HL-60 (cell line): ENCODE measurements at regions not wholly inside any gene's neighbourhood (a gene's known extent, or its start where the extent isn't known, plus 50 kb on each side); places are given as distances from the start of the nearest gene placed in this dataset.

ENCODE experiments used
- DNase-seq, 2 experiments: peaks; one replicate each; pipeline ENCODE4 v3.0.0-alpha.2; 2010 to 2020; ENCODE audit warnings: low read depth in 1 of 2, low spot score in 1 of 2
- H3K27ac ChIP-seq: fragments of 250-450 bp; sonication (Bioruptor Pico); replicated peaks from 2 replicates; pipeline ENCODE4 v1.5.1; 2020; ENCODE audit warnings: mild to moderate bottlenecking, moderate library complexity
- H3K27me3 ChIP-seq: fragments of 250-450 bp; sonication (Bioruptor Pico); 2 replicates; pipeline ENCODE4 v1.5.1; 2021; ENCODE audit warnings: mild to moderate bottlenecking, moderate library complexity; ENCODE audit not compliant: insufficient read depth, poor library complexity, severe bottlenecking
- H3K4me3 ChIP-seq: replicated peaks from 2 replicates; pipeline ENCODE4 v1.5.1; 2011; ENCODE audit warnings: mild to moderate bottlenecking, control low read depth, low read length; ENCODE audit not compliant: insufficient read depth
- GABPA ChIP-seq: IDR thresholded peaks from 2 replicates; pipeline ENCODE4 v1.6.1; 2012; ENCODE audit warnings: low read depth
- POLR2AphosphoS5 ChIP-seq: IDR thresholded peaks from 2 replicates; pipeline ENCODE4 v1.6.1; 2012; ENCODE audit warnings: low read depth
- SPI1 ChIP-seq: IDR thresholded peaks from 2 replicates; pipeline ENCODE4 v1.6.1; 2012; ENCODE audit warnings: low read depth, mild to moderate bottlenecking, borderline replicate concordance
- TF ChIP-seq, protein P1 (sequence below): IDR thresholded peaks from one replicate; pipeline ENCODE4 v1.5.1; 2011; ENCODE audit warnings: low read length, control low read depth, inconsistent platforms; ENCODE audit not compliant: insufficient read depth
- TF ChIP-seq, protein P2 (sequence below): IDR thresholded peaks from 2 replicates; pipeline ENCODE4 v1.6.1; 2012; ENCODE audit warnings: low read depth; ENCODE audit not compliant: insufficient replicate concordance

DNA sequence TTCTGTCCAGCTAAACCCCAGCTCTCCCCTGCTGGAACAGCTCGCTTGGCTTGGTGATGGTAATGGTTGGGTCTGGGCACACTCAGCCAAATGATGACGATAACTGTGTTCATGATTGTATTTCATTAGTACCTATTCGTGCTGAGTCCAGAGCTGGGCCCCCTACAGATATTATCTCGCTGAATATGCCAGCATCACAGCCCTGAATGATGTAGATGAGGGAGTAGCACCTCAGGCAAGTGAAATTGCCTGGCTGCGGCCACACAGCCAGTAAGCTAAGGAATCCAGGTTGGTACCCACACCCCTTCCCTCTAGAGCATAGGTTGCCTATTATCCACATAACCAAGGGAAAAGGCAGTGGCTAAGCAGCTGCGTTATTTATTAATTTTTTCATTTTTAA, 163.5 kb downstream of the KTN1 start:
- Histone ChIP-seq H3K27ac (no peak overlapping the region), H3K4me3 (no peak overlapping the region), H3K27me3 (no peaks in the 10 kb centered on the region)
- TF ChIP-seq GABPA (no peak), POLR2AphosphoS5 (no peak), SPI1 (no peak)
- TF ChIP-seq, protein P1, sequence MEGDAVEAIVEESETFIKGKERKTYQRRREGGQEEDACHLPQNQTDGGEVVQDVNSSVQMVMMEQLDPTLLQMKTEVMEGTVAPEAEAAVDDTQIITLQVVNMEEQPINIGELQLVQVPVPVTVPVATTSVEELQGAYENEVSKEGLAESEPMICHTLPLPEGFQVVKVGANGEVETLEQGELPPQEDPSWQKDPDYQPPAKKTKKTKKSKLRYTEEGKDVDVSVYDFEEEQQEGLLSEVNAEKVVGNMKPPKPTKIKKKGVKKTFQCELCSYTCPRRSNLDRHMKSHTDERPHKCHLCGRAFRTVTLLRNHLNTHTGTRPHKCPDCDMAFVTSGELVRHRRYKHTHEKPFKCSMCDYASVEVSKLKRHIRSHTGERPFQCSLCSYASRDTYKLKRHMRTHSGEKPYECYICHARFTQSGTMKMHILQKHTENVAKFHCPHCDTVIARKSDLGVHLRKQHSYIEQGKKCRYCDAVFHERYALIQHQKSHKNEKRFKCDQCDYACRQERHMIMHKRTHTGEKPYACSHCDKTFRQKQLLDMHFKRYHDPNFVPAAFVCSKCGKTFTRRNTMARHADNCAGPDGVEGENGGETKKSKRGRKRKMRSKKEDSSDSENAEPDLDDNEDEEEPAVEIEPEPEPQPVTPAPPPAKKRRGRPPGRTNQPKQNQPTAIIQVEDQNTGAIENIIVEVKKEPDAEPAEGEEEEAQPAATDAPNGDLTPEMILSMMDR, result no peak
- TF ChIP-seq, protein P2, sequence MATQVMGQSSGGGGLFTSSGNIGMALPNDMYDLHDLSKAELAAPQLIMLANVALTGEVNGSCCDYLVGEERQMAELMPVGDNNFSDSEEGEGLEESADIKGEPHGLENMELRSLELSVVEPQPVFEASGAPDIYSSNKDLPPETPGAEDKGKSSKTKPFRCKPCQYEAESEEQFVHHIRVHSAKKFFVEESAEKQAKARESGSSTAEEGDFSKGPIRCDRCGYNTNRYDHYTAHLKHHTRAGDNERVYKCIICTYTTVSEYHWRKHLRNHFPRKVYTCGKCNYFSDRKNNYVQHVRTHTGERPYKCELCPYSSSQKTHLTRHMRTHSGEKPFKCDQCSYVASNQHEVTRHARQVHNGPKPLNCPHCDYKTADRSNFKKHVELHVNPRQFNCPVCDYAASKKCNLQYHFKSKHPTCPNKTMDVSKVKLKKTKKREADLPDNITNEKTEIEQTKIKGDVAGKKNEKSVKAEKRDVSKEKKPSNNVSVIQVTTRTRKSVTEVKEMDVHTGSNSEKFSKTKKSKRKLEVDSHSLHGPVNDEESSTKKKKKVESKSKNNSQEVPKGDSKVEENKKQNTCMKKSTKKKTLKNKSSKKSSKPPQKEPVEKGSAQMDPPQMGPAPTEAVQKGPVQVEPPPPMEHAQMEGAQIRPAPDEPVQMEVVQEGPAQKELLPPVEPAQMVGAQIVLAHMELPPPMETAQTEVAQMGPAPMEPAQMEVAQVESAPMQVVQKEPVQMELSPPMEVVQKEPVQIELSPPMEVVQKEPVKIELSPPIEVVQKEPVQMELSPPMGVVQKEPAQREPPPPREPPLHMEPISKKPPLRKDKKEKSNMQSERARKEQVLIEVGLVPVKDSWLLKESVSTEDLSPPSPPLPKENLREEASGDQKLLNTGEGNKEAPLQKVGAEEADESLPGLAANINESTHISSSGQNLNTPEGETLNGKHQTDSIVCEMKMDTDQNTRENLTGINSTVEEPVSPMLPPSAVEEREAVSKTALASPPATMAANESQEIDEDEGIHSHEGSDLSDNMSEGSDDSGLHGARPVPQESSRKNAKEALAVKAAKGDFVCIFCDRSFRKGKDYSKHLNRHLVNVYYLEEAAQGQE, result no peak
- DNase-seq, result no peak

DNA sequence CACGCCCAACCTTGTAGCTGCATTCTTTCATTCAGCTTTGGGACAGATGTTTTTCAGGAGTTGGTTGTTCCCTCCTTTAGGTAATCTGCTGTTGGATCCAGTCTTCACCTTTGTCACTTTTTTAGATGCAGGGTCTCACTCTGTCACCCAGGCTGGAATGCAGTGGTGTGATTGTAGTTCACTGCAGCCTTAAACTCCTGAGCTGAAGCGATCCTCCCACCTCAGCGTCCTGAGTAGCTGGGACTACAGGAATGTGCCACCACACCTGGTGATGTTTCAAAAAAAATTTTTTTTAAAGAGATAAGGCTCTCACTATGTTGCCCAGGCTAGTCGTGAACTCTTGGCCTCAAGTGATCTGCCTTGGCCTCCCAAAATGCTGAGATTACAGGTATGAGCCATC, 164.3 kb downstream of the KTN1 start:
- H3K4me3 ChIP-seq, result no peak overlapping the region
- TF ChIP-seq, protein P2, result no peak
- no peak for TF ChIP-seq POLR2AphosphoS5
- TF ChIP-seq, protein P1, result no peak
- no peak for DNase-seq

DNA sequence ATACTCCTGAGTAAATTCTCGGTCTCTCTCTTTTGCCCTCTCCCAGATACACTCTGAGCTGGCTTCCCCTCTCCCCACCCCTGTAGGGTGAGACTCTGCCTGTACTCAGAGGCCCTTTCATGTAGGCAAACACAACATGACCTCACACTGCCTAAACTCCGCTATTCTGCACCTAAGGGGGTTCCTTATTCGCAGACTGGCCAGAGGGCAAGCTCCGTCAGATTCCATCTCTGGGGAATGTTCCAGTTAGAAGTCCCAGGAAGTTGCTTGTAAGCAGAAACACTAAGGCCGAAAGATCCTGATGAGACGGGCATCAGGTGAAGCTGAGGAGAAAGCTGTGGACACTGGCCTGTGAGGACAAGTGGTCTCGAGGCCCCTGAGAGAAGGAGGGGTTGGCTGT, 165.9 kb downstream of the KTN1 start:
- no peak overlapping the region for H3K4me3 ChIP-seq
- H3K27me3 ChIP-seq, result no peaks in the 10 kb centered on the region
- no peak overlapping the region for H3K27ac ChIP-seq
- TF ChIP-seq POLR2AphosphoS5, result no peak
- no peak for TF ChIP-seq GABPA
- no peak for TF ChIP-seq SPI1
- TF ChIP-seq, protein P1, result no peak
- TF ChIP-seq, protein P2, result no peak
- no peak for DNase-seq

More for the DNA sequence above, 164.3 kb downstream of the KTN1 start:
- H3K27ac ChIP-seq, result no peak overlapping the region
- no peaks in the 10 kb centered on the region for H3K27me3 ChIP-seq
